ENCODE measurements at regions not wholly inside any gene's neighbourhood (a gene's known extent, or its start where the extent isn't known, plus 50 kb on each side); places are given as distances from the start of the nearest gene placed in this dataset.

DNA sequence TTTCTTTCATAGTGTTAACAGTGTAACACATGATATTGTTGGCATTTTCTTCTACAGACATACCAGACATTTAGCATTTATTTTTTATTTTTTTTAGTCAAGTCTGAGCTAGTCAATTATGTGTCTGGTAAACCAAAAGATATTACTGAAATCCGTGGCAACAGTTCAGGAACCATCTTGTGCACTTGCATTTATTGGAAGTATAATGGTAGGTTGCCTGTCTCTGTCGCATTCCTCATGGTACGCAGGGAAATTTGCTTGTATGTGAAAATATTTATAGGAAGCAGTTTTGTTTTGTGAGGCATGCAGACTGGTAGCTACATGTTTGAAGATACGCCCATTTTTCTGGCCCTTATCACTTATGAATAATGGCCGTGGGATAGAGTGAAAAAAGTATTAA lies 186.1 kb upstream of the SLC38A2 start:
- no peaks in the 10 kb centered on the region for H3K36me3 ChIP-seq
- WGBS: 42% methylated on average over 5 of the region's 5 CpGs
- peaks cover 85% of the 10 kb centered on the region for H3K4me1 ChIP-seq
- peak overlapping the region; percentile 82 for H3K27ac ChIP-seq
- no peaks in the 10 kb centered on the region for H3K27me3 ChIP-seq
- no peaks in the 10 kb centered on the region for H3K9me3 ChIP-seq
- DNase-seq (ENCODE audit: low spot score in 2 of 2): no peak
- no peak for TF ChIP-seq EP300 (IDR thresholded peaks at IDR 0.05)
- no peak for TF ChIP-seq POLR2A (IDR thresholded peaks at IDR 0.05)
- TF ChIP-seq POLR2AphosphoS5 (IDR thresholded peaks at IDR 0.05): no peak
- TF ChIP-seq, protein P1, sequence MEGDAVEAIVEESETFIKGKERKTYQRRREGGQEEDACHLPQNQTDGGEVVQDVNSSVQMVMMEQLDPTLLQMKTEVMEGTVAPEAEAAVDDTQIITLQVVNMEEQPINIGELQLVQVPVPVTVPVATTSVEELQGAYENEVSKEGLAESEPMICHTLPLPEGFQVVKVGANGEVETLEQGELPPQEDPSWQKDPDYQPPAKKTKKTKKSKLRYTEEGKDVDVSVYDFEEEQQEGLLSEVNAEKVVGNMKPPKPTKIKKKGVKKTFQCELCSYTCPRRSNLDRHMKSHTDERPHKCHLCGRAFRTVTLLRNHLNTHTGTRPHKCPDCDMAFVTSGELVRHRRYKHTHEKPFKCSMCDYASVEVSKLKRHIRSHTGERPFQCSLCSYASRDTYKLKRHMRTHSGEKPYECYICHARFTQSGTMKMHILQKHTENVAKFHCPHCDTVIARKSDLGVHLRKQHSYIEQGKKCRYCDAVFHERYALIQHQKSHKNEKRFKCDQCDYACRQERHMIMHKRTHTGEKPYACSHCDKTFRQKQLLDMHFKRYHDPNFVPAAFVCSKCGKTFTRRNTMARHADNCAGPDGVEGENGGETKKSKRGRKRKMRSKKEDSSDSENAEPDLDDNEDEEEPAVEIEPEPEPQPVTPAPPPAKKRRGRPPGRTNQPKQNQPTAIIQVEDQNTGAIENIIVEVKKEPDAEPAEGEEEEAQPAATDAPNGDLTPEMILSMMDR (IDR thresholded peaks at IDR 0.05): no peak
- H3K4me3 ChIP-seq: no peak overlapping the region

DNA sequence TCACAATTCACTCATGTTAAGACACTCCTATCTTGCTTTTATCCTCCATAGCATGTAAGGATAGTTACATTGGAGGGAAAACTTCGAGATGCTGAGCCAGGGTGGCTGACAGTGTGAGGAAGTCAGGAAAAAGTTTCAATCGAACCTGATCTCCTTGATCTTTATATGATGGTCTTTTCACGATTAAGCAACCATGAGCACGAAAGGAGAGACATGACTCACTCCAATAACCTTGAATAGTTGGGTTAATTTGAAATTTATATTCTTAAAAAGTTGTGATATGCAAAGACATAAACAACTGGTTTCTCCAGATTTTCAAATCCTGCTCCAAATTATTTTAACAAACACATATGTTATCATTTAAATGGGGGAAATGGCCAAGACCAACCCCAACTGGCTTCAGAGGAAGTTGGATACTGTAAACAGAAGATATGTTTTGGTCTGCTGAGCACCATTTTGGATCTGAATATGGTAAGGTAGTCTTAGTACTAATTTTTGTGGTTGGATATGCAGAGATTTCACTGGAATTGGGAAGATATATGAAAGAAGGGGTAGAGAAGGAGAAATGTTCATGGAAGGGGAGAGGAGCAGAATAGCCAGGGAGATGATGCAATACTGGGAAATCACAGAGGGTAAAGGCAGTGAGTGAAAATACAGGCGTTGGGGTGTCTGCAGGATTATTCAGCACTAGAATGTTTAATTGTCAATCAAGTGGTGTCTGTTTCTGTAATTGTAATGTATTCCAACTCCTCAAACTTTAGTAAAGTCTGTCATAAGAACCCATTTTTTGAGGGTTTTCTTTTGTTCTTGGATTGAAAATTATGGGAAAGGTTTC lies 185.2 kb upstream of the SLC38A2 start:
- TF ChIP-seq, protein P1 (IDR thresholded peaks at IDR 0.05): no peak
- TF ChIP-seq EP300 (IDR thresholded peaks at IDR 0.05) (no peak), POLR2AphosphoS5 (IDR thresholded peaks at IDR 0.05) (no peak), POLR2A (IDR thresholded peaks at IDR 0.05) (no peak)
- Histone ChIP-seq H3K9me3 (no peaks in the 10 kb centered on the region), H3K4me1 (peaks cover 89% of the 10 kb centered on the region), H3K27ac (peak overlapping the region; percentile 82), H3K27me3 (no peaks in the 10 kb centered on the region), H3K36me3 (no peaks in the 10 kb centered on the region), H3K4me3 (no peak overlapping the region)
- DNase-seq (ENCODE audit: low spot score in 2 of 2): no peak
- WGBS: 38% methylated on average over 5 of the region's 5 CpGs

DNA sequence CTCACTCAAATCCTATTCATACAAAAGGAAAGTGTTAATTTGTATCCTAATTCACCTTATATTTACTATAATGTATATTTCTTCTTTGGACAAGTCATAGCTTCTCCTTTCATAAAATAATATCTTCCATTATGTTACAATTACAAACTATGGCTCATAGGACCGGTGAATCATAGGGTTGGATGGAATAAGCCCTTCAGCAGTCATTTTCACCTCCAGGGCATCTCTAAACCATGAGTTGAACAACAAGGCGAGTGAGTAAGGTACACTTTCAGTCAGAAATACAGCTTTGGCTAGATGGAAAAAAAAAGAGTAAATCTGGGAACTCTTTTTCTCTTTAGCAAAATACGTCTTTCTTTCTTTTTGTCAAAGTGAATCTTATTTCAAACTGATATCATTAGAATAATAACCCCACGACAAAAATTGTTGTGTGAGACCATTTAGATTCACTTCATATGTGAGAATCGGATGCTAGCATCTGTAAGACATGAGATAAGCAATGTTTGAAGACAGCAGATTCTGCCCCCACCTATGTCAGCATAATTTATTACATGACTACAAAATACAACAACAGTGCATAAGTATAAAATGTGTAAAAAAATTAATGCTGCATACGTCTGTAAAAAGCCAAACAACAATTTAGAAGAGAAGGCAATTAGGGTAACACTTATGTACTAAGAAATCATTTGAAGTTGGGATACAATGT lies 184.4 kb upstream of the SLC38A2 start:
- H3K36me3 ChIP-seq: no peaks in the 10 kb centered on the region
- TF ChIP-seq EP300 (IDR thresholded peaks at IDR 0.05) (no peak), POLR2A (IDR thresholded peaks at IDR 0.05) (no peak), POLR2AphosphoS5 (IDR thresholded peaks at IDR 0.05) (no peak)
- TF ChIP-seq, protein P1 (IDR thresholded peaks at IDR 0.05): no peak
- 44% methylated on average over 6 of the region's 6 CpGs for WGBS
- no peak overlapping the region for H3K4me3 ChIP-seq
- peak overlapping the region; percentile 82 for H3K27ac ChIP-seq
- H3K27me3 ChIP-seq: no peaks in the 10 kb centered on the region
- no peak for DNase-seq (ENCODE audit: low spot score in 2 of 2)
- peaks cover 84% of the 10 kb centered on the region for H3K4me1 ChIP-seq
- H3K9me3 ChIP-seq: no peaks in the 10 kb centered on the region

DNA sequence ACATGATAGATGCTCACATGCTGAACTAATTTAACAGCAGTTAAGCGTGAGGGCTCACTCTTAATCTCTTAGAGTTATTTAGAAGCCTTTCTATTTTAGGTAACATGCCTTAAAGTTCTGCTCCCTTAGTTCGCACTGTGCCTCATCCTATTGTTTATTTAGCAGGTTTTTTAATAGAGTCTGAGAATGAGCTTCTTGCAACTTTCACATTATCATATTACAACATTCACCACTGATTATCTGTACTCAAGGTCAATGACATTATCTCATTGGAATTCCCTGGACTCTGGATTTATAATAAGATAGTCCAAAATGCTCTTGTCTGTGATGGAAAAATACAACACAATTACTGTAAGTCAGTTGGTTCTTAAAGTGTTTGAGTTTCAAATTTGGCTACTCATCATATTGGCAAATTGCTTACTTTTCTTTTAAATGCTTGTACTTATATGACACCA lies 183.6 kb upstream of the SLC38A2 start:
- H3K36me3 ChIP-seq: no peaks in the 10 kb centered on the region
- peaks cover 81% of the 10 kb centered on the region for H3K4me1 ChIP-seq
- no peaks in the 10 kb centered on the region for H3K27me3 ChIP-seq
- no peaks in the 10 kb centered on the region for H3K9me3 ChIP-seq
- 31% methylated on average over 2 of the region's 2 CpGs for WGBS
- no peak overlapping the region for H3K4me3 ChIP-seq
- DNase-seq (ENCODE audit: low spot score in 2 of 2): no peak
- TF ChIP-seq POLR2A (IDR thresholded peaks at IDR 0.05): no peak
- TF ChIP-seq EP300 (IDR thresholded peaks at IDR 0.05): no peak
- TF ChIP-seq, protein P1 (IDR thresholded peaks at IDR 0.05): no peak
- no peak for TF ChIP-seq POLR2AphosphoS5 (IDR thresholded peaks at IDR 0.05)
- peak overlapping the region; percentile 82 for H3K27ac ChIP-seq

DNA sequence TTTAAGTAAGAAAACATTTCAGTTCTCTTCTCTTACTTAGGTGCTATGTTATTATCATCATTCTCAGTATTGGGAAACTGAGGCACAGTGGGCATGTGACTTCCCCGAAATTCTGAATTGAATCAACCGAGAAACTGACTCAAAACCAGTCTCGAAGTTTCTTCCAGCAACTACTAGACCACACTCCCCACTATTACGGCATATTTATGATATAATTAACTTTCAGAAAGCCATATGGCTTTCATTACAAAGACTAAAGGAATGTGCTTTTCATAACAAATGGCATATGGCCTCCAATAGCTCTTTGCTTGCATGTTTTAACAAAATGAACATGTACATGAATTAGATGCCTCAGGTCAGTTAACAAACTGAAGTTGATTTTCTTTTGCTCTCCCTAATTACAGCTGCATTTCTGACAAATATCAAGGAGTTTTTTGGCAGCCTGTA lies 182.9 kb upstream of the SLC38A2 start:
- Histone ChIP-seq H3K9me3 (no peaks in the 10 kb centered on the region), H3K36me3 (no peaks in the 10 kb centered on the region), H3K27me3 (no peaks in the 10 kb centered on the region), H3K4me3 (no peak overlapping the region), H3K27ac (peak overlapping the region; percentile 82), H3K4me1 (peaks cover 74% of the 10 kb centered on the region)
- no peak for DNase-seq (ENCODE audit: low spot score in 2 of 2)
- 37% methylated on average over 4 of the region's 4 CpGs for WGBS
- TF ChIP-seq, protein P1 (IDR thresholded peaks at IDR 0.05): no peak
- TF ChIP-seq POLR2AphosphoS5 (IDR thresholded peaks at IDR 0.05): no peak
- TF ChIP-seq POLR2A (IDR thresholded peaks at IDR 0.05): no peak
- TF ChIP-seq EP300 (IDR thresholded peaks at IDR 0.05): no peak
